ENCODE measurements at regions not wholly inside any gene's neighbourhood (a gene's known extent, or its start where the extent isn't known, plus 50 kb on each side); places are given as distances from the start of the nearest gene placed in this dataset.

DNA sequence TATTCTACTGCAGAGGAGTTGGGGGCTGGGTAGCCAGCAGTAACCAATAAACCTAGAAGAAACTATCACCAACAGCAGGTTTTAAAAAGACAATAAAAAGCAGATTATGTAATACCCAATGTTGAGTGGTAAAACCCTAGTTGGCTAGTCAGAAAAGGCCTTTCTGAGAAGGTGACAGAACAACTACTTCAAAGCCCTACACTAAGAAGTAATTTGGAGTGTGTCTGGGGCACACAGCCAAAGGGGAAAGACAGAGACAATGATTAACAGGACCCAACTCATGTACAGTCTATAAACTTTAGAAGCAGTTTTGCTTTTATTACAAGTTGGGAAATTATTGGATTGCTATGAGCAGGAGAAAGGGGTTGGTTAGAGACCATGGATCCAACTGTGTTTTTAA, 77.2 kb upstream of the TMEM106B start:
- no peak for ATAC-seq

DNA sequence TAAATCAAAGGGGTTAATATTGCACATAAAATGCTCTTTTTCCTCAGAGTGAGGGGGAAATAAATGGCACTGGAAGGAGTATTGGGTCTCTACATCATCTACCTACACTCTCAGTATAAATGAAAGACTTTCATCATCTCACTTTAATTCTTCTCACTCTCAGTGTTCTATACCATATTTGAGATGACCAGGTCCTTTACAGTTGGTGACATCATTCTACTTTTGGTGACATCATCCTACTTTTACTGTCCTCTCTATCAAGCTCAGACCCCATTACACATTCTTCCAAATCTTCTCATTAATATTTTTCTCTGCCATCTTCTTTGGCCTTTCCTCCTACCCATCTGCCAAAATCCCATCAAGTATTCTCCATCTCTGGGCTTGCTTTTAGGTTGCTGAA, 74.6 kb upstream of the TMEM106B start:
- no peak for ATAC-seq

GRCh38 chr7:12137283-12137682, 73.8 kb upstream of the TMEM106B start:
- no peak for ATAC-seq

DNA sequence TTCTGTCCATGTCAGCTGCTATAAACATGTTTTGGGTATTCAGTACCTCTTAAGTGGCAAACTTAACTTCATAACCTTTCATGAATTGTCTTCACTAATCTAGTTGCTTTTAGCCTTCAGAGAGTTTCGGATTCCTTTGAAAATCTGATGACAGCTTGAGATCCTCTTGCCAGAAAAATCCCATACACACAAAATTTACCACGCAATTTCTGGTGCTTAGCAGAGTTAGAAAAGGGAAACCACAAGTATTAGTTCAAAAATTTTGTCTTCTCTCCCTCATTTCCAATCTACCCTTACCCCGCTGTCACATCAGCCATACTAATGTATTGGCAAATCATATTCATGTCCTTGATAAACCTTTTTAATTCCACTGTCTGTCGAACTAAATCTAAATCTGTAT, 72.7 kb upstream of the TMEM106B start:
- ATAC-seq = no peak

- no peak for ATAC-seq
These were observed 71.7 kb upstream of the TMEM106B start for GRCh38 chr7:12139416-12139815.

GRCh38 chr7:12146813-12147212, 64.3 kb upstream of the TMEM106B start:
- ATAC-seq = no peak

GRCh38 chr7:12152196-12152918, 58.7 kb upstream of the TMEM106B start:
- ATAC-seq = no peak

- no peak for ATAC-seq
These were observed 57.0 kb upstream of the TMEM106B start for GRCh38 chr7:12154119-12154518.

GRCh38 chr7:12157517-12157916, 53.6 kb upstream of the TMEM106B start:
- ATAC-seq = no peak

DNA sequence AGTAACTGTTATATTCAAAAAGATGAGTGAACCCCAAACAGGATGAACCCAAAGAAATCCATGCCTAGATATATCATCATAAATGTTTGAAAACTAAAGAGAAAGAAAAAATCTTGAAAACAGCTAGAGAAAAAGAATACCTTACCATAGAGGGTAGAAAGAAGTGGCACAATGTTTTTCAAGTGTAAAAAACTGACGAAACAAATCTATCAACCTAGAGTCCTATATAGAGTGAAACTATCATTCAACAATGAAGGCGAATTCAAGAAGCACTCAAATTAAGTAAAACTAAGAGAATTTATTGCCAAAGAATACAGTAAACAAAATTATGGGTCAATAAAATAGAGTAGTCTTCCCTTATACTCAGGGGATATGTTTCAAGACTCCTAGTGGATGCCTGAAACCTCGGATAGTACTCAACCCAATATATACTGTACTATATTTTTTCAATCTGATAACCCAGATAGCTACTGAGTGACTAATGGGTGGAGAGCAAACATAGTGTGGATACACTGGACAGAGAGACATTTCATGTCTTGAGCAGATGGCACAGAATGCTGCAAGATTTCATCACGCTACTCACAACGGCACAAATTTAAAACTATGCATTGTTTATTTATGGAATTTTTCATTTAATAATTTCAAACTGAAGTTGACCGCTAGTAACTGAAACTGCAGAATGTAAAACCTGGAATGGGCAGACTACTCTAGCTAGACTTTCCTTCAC, 52.6 kb upstream of the TMEM106B start:
- ATAC-seq = no peak

- ATAC-seq = no peak
These were observed 49.9 kb upstream of the TMEM106B start for GRCh38 chr7:12161146-12161545.

Measured in esophagus mucosa (tissue), 1 donor.